ENCODE measurements at regions not wholly inside any gene's neighbourhood (a gene's known extent, or its start where the extent isn't known, plus 50 kb on each side); places are given as distances from the start of the nearest gene placed in this dataset.

DNA sequence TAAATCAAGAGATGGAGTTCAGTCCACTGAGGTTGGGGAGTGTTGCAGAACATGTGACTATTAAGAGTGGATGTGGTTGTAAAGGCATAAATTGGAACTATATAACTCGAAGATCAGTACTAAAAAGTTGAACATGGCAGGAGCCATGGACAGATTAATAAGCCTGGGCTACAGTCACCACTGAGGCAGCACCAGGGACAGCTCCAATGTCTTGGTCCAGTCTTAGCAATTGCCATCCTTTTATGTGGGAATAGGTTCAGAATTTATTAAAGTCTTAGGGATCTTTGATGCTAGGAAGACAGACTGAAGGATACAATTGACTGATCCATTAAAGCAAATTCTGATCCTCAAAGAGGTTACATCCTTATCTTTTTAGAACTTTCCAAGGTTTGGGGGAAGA, 156.6 kb downstream of the ADRA2A start:
- DNase-seq (ENCODE audit: extremely low read depth, low read depth): no peak

DNA sequence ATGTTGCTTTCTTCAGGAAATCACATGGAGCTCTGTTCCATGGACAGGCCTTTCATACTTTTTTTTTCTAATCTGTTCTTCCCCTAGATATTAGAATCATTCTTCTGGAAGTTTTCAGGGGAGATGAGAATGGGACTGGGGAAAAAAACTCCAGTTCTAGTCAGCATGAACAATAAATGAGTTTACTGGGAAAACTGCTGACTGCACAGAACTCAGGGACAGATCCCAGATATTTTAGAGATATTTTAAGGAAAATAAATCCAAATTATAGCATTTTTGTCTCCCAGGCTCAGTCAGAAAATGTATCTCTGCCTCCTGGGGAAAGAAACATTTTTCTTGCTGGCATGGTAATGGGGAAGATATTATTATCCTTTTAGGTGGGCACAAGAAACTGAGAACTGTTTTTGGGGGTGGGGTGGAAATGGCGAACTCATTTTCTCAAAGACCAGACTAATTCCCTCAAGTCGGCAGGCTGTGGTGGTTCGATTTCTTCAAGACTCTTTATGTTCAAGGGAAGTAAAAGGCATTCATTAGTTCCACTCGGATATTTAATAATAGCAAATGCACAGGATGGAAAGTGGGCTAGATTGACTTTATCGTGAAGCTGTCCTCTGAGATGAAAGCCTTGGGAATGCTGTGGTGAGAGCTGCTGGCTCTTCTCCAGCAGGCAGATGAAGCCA, 157.5 kb downstream of the ADRA2A start:
- H3K4me3 ChIP-seq (replicated peaks; ENCODE audit: low read depth, low read length): no peak overlapping the region
- DNase-seq (ENCODE audit: extremely low read depth, low read depth): no peak
- TF ChIP-seq, protein P1, sequence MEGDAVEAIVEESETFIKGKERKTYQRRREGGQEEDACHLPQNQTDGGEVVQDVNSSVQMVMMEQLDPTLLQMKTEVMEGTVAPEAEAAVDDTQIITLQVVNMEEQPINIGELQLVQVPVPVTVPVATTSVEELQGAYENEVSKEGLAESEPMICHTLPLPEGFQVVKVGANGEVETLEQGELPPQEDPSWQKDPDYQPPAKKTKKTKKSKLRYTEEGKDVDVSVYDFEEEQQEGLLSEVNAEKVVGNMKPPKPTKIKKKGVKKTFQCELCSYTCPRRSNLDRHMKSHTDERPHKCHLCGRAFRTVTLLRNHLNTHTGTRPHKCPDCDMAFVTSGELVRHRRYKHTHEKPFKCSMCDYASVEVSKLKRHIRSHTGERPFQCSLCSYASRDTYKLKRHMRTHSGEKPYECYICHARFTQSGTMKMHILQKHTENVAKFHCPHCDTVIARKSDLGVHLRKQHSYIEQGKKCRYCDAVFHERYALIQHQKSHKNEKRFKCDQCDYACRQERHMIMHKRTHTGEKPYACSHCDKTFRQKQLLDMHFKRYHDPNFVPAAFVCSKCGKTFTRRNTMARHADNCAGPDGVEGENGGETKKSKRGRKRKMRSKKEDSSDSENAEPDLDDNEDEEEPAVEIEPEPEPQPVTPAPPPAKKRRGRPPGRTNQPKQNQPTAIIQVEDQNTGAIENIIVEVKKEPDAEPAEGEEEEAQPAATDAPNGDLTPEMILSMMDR (IDR thresholded peaks at IDR 0.05; ENCODE audit: low read depth, low read length, missing control alignments): no peak

More for the DNA sequence above, 156.6 kb downstream of the ADRA2A start:
- TF ChIP-seq, protein P1 (IDR thresholded peaks at IDR 0.05; ENCODE audit: low read depth, low read length, missing control alignments): no peak
- no peak overlapping the region for H3K4me3 ChIP-seq (replicated peaks; ENCODE audit: low read depth, low read length)

DNA sequence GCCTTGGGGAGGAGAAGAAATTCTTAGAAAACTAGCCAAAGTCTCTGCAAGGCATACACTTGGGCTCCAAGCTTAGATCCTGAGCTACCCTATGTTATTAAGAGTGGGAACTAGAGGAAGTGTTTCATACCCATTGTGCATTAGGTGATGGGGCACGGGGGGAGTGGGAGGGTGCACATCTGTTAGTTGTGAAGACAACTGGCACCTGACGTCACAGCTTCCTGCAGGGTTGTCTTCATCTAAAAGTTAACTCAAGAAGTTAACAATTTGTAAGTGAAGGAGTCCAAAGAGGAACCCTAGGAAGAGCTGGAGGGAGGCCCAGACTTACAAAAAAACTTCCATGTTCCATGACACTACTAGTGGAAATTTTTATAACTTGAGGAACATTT, 158.1 kb downstream of the ADRA2A start:
- TF ChIP-seq, protein P1 (IDR thresholded peaks at IDR 0.05; ENCODE audit: low read depth, low read length, missing control alignments): no peak
- no peak for DNase-seq (ENCODE audit: extremely low read depth, low read depth)
- H3K4me3 ChIP-seq (replicated peaks; ENCODE audit: low read depth, low read length): no peak overlapping the region

DNA sequence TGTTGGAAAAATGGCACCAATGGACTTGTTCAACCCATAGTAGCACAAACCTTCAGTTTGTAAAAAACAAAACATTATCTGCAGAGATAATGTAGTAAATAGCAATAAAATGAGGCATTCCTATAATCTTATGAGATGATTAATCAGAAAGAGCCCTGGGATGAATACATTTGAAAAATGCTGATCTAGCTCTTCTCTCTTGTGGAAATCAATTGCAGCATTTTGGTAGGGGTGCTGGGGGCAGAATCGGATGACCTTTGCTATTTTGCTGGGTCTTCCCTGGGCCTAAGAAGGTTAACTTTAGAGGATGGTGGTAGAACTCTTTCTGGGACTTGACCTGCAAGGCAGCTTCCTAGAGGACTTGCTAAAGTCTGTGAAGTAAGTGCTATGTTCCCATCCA, 163.5 kb downstream of the ADRA2A start:
- TF ChIP-seq, protein P1 (IDR thresholded peaks at IDR 0.05; ENCODE audit: low read depth, low read length, missing control alignments): no peak
- H3K4me3 ChIP-seq (replicated peaks; ENCODE audit: low read depth, low read length): no peak overlapping the region
- DNase-seq (ENCODE audit: extremely low read depth, low read depth): no peak

DNA sequence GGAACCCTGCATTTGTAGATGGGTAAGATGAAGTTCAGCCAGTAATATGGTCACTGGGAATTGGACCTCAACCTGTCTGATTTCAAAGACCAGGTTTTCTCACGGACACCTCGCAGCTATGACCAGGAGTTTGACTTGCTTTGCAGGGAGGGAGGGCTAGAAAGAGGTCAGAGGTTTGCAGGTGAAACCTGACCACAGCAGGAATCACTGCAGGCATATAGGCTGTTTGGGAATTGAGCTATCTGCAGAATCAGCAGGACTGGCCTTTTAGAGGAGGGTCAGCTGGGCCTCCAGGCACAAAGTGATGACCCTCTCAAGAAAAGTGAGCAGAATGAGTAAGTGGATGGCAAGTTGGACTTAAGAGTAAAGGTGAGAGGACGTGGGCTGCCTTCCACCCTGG, 166.3 kb downstream of the ADRA2A start:
- H3K4me3 ChIP-seq (replicated peaks; ENCODE audit: low read depth, low read length): no peak overlapping the region
- DNase-seq (ENCODE audit: extremely low read depth, low read depth): no peak
- TF ChIP-seq, protein P1 (IDR thresholded peaks at IDR 0.05; ENCODE audit: low read depth, low read length, missing control alignments): no peak

DNA sequence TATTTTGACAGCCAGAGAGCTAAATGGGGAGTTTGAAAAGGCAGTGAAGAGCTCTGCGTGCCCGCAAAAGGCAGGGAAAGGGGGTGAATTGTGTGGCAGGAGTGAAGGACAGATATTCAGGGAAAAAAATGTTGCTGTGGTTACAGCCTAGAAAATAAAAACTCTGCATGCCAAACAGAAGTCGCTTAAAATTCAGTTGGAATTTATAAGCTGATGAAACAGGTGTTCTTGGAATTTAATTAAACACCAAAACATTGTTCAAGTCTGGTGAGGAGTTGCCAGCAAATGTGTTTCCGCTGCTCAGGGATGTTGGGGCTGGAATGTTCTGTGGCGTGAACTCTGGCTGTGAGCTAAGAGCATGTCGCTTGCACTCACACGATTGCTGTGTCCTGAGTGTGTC, 169.3 kb downstream of the ADRA2A start:
- TF ChIP-seq, protein P1 (IDR thresholded peaks at IDR 0.05; ENCODE audit: low read depth, low read length, missing control alignments): no peak
- no peak for DNase-seq (ENCODE audit: extremely low read depth, low read depth)
- no peak overlapping the region for H3K4me3 ChIP-seq (replicated peaks; ENCODE audit: low read depth, low read length)
